ENCODE measurements at regions not wholly inside any gene's neighbourhood (a gene's known extent, or its start where the extent isn't known, plus 50 kb on each side); places are given as distances from the start of the nearest gene placed in this dataset.

DNA sequence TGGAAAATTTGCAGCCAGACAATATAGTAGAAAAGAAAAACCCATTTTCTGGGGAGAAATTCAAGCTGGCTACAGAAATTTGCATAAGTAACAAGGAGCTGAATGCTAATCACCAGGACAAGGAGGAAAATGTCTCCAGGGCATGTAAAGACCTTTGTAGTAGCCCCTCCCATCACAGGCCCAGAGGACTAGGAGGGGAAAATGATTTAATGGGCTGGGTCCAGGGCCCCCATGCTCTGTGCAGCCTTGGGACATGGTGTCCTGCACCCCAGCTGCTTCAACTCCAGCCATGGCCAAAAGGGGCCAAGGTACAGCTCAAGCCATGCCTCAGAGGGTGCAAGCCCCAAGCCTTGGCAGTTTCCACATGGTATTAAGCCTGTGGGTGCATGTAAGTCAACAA lies 197.6 kb upstream of the POU1F1 start:
- POLR2A ChIA-PET (ENCODE audit: low non-redundant PET), result no interaction called here
- TF ChIP-seq, protein P1, sequence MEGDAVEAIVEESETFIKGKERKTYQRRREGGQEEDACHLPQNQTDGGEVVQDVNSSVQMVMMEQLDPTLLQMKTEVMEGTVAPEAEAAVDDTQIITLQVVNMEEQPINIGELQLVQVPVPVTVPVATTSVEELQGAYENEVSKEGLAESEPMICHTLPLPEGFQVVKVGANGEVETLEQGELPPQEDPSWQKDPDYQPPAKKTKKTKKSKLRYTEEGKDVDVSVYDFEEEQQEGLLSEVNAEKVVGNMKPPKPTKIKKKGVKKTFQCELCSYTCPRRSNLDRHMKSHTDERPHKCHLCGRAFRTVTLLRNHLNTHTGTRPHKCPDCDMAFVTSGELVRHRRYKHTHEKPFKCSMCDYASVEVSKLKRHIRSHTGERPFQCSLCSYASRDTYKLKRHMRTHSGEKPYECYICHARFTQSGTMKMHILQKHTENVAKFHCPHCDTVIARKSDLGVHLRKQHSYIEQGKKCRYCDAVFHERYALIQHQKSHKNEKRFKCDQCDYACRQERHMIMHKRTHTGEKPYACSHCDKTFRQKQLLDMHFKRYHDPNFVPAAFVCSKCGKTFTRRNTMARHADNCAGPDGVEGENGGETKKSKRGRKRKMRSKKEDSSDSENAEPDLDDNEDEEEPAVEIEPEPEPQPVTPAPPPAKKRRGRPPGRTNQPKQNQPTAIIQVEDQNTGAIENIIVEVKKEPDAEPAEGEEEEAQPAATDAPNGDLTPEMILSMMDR (conservative IDR thresholded peaks at IDR 0.05; ENCODE audit: low read depth), result no peak
- no peak overlapping the region for H3K27ac ChIP-seq
- CTCF ChIA-PET, result no interaction called here
- no peak for DNase-seq (ENCODE audit: low spot score)

DNA sequence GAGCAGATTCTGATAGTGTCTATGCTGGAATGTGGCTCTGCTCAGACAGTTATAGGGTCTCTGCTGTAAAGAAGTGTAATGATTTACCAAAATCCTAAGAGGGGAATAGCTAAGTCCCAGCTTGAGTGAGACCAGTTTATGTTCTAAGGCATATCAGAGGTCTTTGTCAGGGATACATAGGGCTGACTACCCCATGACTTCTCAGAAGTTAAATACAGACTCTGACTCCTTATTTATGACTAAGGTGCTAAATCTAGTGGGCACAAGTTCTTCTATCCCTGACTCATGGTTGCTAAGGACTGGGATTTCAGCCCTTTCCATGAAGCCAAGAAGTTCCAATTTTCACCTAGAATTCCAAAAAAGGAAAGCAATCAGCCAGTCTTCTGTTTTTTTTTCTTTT lies 192.6 kb upstream of the POU1F1 start:
- CTCF ChIA-PET, result no interaction called here
- POLR2A ChIA-PET (ENCODE audit: low non-redundant PET), result no interaction called here
- DNase-seq (ENCODE audit: low spot score), result peak; percentile 0
- TF ChIP-seq, protein P1 (conservative IDR thresholded peaks at IDR 0.05; ENCODE audit: low read depth), result no peak
- H3K27ac ChIP-seq, result no peak overlapping the region

- no peak for DNase-seq (ENCODE audit: low spot score)
- TF ChIP-seq, protein P1 (conservative IDR thresholded peaks at IDR 0.05; ENCODE audit: low read depth), result no peak
- H3K27ac ChIP-seq, result no peak overlapping the region
- ChIA-PET POLR2A (ENCODE audit: low non-redundant PET) (no interaction called here), CTCF (no interaction called here)
Observed at GRCh38 chr3:87468235-87468634, 191.9 kb upstream of the POU1F1 start.

GRCh38 chr3:87462228-87462627 lies 185.8 kb upstream of the POU1F1 start:
- ChIA-PET POLR2A (ENCODE audit: low non-redundant PET) (no interaction called here), CTCF (no interaction called here)
- DNase-seq (ENCODE audit: low spot score), result no peak
- TF ChIP-seq, protein P1 (conservative IDR thresholded peaks at IDR 0.05; ENCODE audit: low read depth), result no peak
- H3K27ac ChIP-seq, result no peak overlapping the region

DNA sequence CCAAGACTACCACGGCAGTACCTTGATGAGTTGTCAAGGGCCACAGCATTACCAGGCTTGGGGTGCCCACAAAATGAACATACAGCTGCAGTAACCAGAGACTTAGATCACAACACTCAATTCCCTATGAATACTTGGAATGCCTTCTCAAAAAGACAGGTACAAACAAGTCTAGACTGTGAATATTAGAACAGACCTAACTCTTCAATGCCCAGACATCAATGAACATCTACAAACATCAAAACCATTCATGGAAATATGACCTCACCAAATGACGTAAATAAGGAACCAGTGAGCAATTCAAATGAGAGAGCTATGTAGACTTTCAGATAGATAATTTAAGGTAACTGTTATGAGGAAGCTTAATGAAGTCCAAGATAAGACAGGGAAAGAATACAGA lies 185.1 kb upstream of the POU1F1 start:
- ChIA-PET POLR2A (ENCODE audit: low non-redundant PET) (no interaction called here), CTCF (no interaction called here)
- TF ChIP-seq, protein P1 (conservative IDR thresholded peaks at IDR 0.05; ENCODE audit: low read depth), result no peak
- no peak for DNase-seq (ENCODE audit: low spot score)
- H3K27ac ChIP-seq, result no peak overlapping the region

- no peak for DNase-seq (ENCODE audit: low spot score)
- ChIA-PET CTCF (interaction anchor here (0.6 kb wide), 1 partner anchor 789 kb away, joined by 3 read pairs; no protein-coding TSS in a partner anchor), POLR2A (ENCODE audit: low non-redundant PET) (no interaction called here)
- H3K27ac ChIP-seq, result no peak overlapping the region
- TF ChIP-seq, protein P1 (conservative IDR thresholded peaks at IDR 0.05; ENCODE audit: low read depth), result no peak
Observed at GRCh38 chr3:87461036-87461435, 184.7 kb upstream of the POU1F1 start.

DNA sequence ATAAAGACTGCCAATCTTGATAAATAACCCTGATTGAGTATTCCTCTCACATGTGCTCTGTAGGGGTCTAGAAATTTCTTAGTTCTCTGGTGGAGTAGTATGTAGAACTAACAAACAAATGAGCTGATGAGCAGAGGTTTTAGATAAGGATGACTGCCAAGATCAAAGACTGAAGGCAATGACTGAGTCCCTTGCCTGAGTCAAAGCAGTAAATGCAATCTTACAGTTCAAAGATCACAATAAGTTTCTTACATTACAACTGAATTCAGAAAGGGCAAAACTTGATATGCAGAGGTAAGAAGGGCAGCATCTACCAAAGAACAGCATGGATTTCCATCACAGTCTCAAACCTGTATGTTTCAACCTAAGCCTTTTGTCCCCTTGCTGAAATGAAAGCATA lies 172.2 kb upstream of the POU1F1 start:
- no peak overlapping the region for H3K27ac ChIP-seq
- POLR2A ChIA-PET (ENCODE audit: low non-redundant PET), result no interaction called here
- CTCF ChIA-PET, result no interaction called here
- TF ChIP-seq, protein P1 (conservative IDR thresholded peaks at IDR 0.05; ENCODE audit: low read depth), result no peak
- no peak for DNase-seq (ENCODE audit: low spot score)
